ENCODE measurements at regions not wholly inside any gene's neighbourhood (a gene's known extent, or its start where the extent isn't known, plus 50 kb on each side); places are given as distances from the start of the nearest gene placed in this dataset.

DNA sequence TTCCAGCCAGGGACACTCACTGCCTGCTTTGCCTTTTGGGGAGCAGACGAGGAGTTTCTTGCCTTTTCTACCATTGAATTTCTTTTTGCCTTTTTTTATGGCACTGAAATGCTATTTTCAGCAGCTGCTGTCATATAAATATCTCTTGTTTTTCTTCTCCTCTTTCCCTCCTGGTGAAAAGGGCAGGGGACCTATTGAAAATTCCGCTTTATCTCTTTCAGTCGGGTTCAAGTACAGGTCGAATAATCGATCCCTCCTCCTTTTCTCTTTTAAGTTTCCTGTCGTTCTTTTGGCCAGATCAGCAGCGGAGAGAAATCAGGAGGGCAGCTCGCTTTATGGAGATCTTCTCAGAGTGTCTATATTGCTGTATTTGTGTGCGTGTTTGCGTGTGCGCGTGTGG, 67.4 kb upstream of the CASZ1 start:
- TF ChIP-seq, protein P1, sequence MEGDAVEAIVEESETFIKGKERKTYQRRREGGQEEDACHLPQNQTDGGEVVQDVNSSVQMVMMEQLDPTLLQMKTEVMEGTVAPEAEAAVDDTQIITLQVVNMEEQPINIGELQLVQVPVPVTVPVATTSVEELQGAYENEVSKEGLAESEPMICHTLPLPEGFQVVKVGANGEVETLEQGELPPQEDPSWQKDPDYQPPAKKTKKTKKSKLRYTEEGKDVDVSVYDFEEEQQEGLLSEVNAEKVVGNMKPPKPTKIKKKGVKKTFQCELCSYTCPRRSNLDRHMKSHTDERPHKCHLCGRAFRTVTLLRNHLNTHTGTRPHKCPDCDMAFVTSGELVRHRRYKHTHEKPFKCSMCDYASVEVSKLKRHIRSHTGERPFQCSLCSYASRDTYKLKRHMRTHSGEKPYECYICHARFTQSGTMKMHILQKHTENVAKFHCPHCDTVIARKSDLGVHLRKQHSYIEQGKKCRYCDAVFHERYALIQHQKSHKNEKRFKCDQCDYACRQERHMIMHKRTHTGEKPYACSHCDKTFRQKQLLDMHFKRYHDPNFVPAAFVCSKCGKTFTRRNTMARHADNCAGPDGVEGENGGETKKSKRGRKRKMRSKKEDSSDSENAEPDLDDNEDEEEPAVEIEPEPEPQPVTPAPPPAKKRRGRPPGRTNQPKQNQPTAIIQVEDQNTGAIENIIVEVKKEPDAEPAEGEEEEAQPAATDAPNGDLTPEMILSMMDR (IDR thresholded peaks at IDR 0.05; ENCODE audit: poor library complexity, severe bottlenecking), result no peak
- TF ChIP-seq TAF1 (IDR thresholded peaks at IDR 0.05; ENCODE audit: low read depth) (no peak), POLR2AphosphoS5 (IDR thresholded peaks at IDR 0.05) (no peak), EZH2 (IDR thresholded peaks at IDR 0.05; ENCODE audit: borderline replicate concordance, insufficient read depth, low read length, poor library complexity, severe bottlenecking) (no peak), MXI1 (conservative IDR thresholded peaks at IDR 0.05; ENCODE audit: poor library complexity, severe bottlenecking) (no peak)
- TF ChIP-seq, protein P2, sequence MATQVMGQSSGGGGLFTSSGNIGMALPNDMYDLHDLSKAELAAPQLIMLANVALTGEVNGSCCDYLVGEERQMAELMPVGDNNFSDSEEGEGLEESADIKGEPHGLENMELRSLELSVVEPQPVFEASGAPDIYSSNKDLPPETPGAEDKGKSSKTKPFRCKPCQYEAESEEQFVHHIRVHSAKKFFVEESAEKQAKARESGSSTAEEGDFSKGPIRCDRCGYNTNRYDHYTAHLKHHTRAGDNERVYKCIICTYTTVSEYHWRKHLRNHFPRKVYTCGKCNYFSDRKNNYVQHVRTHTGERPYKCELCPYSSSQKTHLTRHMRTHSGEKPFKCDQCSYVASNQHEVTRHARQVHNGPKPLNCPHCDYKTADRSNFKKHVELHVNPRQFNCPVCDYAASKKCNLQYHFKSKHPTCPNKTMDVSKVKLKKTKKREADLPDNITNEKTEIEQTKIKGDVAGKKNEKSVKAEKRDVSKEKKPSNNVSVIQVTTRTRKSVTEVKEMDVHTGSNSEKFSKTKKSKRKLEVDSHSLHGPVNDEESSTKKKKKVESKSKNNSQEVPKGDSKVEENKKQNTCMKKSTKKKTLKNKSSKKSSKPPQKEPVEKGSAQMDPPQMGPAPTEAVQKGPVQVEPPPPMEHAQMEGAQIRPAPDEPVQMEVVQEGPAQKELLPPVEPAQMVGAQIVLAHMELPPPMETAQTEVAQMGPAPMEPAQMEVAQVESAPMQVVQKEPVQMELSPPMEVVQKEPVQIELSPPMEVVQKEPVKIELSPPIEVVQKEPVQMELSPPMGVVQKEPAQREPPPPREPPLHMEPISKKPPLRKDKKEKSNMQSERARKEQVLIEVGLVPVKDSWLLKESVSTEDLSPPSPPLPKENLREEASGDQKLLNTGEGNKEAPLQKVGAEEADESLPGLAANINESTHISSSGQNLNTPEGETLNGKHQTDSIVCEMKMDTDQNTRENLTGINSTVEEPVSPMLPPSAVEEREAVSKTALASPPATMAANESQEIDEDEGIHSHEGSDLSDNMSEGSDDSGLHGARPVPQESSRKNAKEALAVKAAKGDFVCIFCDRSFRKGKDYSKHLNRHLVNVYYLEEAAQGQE (IDR thresholded peaks at IDR 0.05; ENCODE audit: borderline replicate concordance), result no peak
